Pancreas (tissue), 10 donors: ENCODE measurements at regions not wholly inside any gene's neighbourhood (a gene's known extent, or its start where the extent isn't known, plus 50 kb on each side); places are given as distances from the start of the nearest gene placed in this dataset.

Source experiments
- ATAC-seq, 4 donors: fragments of 200-7000 bp; cut with Tn5 transposase; one replicate each; pipeline versions ENCODE4 v1.8.0 to v1.9.1; 2020; ENCODE audit warnings: mild to moderate bottlenecking in 4 of 4, moderate library complexity in 4 of 4
- DNase-seq, 6 donors: peaks; one replicate each; pipeline ENCODE4 v3.0.0-alpha.2; 2020
- FAIRE-seq: peaks from 2 replicates; lab custom pipeline; 2012; peaks lifted over from hg19 to GRCh38; lab: Jason Lieb, UNC
- H3K27ac ChIP-seq, 4 donors: fragments of 200-600 bp; sonication (generic); 1 replicate in 3 of 4; 2 replicates in 1 of 4; pipeline versions ENCODE4 v1.5.0 to v1.8.0; 2020
- H3K27me3 ChIP-seq, 4 donors: fragments of 200-600 bp; one replicate each; pipeline ENCODE4 v1.8.0; 2021
- H3K36me3 ChIP-seq, 3 donors: fragments of 200-600 bp; sonication (generic) in 1 of 3; one replicate each; pipeline versions ENCODE4 v1.5.0 to v1.8.0; 2020 to 2021
- H3K4me1 ChIP-seq, 3 donors: fragments of 200-600 bp; one replicate each; pipeline ENCODE4 v1.8.0; 2021
- H3K4me3 ChIP-seq, 4 donors: fragments of 200-600 bp; sonication (generic) in 2 of 4; one replicate each; pipeline versions ENCODE4 v1.5.0 to v1.8.0; 2020 to 2021
- H3K9me3 ChIP-seq, 4 donors: fragments of 200-600 bp; one replicate each; pipeline ENCODE4 v1.8.0; 2021
- WGBS, 2 donors: extraction: QIAGEN DNeasy Blood & Tissue Kit; methylation state at CpG; one replicate each; pipeline ENCODE4 v1.1.7; 2013; 5-methylcytosine and 5-hydroxymethylcytosine counted together
- intact Hi-C, 3 donors: fragments of 100-400 bp; cut with DNase I; formaldehyde crosslinking; loops; one replicate each; pipeline versions ENCODE4 v1.11.1 to v1.14.2; 2022
- TF ChIP-seq, protein P1 (sequence below), 4 donors: fragments of 200-600 bp; sonication (generic) in 3 of 4; IDR thresholded peaks; one replicate each; pipeline versions ENCODE4 v1.5.0 to v1.8.0; 2021; ENCODE audit warnings: antibody characterized with exemption in 4 of 4
- donor health status: healthy with polysubstance abuse.
- donor health status: DM: no; HTN: no; CAD: no; lungs with moderate emphysema.
- donor health status: DM: no; HTN: no; CAD: no.
- donor health status: control.
- donor health status: control.
- donor health status: Bipolar disorder and iron deficiency.
- donor health status: DM: yes; HTN: yes; CAD: no.
- donor health status: DM: no; HTN: no; CAD: no.
- donor health status: DM: no; HTN: no; CAD: no.
- donor health status: DM: yes; HTN: yes; CAD: no.

GRCh38 chr2:126752876-126753275 lies 96.9 kb downstream of the GYPC start:
- Histone ChIP-seq H3K9me3 (no peaks in the 10 kb centered on the region), H3K4me1 (no peaks in the 10 kb centered on the region), H3K27me3 (no peaks in the 10 kb centered on the region), H3K36me3 (no peaks in the 10 kb centered on the region), H3K4me3 (no peak overlapping the region), H3K27ac (no peak overlapping the region)
- DNase-seq (no peak), ATAC-seq (no peak), FAIRE-seq (no peak)
- TF ChIP-seq, protein P1, sequence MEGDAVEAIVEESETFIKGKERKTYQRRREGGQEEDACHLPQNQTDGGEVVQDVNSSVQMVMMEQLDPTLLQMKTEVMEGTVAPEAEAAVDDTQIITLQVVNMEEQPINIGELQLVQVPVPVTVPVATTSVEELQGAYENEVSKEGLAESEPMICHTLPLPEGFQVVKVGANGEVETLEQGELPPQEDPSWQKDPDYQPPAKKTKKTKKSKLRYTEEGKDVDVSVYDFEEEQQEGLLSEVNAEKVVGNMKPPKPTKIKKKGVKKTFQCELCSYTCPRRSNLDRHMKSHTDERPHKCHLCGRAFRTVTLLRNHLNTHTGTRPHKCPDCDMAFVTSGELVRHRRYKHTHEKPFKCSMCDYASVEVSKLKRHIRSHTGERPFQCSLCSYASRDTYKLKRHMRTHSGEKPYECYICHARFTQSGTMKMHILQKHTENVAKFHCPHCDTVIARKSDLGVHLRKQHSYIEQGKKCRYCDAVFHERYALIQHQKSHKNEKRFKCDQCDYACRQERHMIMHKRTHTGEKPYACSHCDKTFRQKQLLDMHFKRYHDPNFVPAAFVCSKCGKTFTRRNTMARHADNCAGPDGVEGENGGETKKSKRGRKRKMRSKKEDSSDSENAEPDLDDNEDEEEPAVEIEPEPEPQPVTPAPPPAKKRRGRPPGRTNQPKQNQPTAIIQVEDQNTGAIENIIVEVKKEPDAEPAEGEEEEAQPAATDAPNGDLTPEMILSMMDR (IDR thresholded peaks at IDR 0.05): no peak
- intact Hi-C loops: no loop called here
- whole genome bisulfite sequencing, 2 donors: 82 to 90% methylated on average over 4 of the region's 4 CpGs

DNA sequence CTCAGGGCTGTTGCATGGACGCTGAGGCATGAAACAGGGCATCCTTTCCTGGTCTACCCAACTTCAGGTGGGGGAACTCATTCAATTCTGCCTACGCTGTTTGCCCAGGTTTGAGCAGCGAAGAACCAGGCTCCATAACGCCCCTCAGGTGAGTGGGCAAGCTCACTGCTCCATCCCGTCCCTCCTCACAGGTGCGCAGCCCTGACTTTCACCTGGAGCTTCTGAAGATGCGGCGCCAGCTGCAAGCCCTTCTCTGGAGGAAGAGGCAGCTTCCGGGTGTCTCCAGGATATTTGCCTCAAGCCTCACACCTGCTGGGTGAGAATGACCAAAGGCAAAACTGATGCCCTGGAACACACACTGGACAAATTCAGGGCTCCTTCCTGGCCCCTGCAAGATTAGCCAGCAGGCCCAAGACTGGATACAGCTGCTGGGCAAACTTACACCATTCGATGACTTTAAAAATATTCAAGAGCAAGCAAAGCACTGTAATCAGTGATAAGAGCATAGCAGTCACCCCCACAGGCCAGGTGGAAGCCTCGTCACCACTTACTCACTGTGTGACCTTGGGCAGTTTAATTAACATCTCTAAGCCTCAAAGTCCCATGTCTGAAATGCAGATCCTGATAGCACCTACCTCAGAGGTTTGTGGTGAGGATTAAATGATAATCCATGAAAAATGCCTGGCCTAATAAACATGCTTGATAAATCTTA lies 97.7 kb downstream of the GYPC start:
- H3K36me3 ChIP-seq: no peaks in the 10 kb centered on the region
- H3K4me1 ChIP-seq: no peaks in the 10 kb centered on the region
- no peak for DNase-seq
- H3K4me3 ChIP-seq: no peak overlapping the region
- TF ChIP-seq, protein P1 (IDR thresholded peaks at IDR 0.05): no peak
- no peaks in the 10 kb centered on the region for H3K9me3 ChIP-seq
- peak overlapping the region in 1 of 4 donors; percentile 11 for H3K27ac ChIP-seq
- no peaks in the 10 kb centered on the region for H3K27me3 ChIP-seq
- WGBS, 2 donors: 72 to 75% methylated on average over 11 of the region's 11 CpGs
- FAIRE-seq: no peak
- peak in 3 of 4 donors; percentile 18 to 67 (median 64) for ATAC-seq
- intact Hi-C loops: no loop called here

- Histone ChIP-seq H3K4me1 (no peaks in the 10 kb centered on the region), H3K27me3 (no peaks in the 10 kb centered on the region), H3K9me3 (no peaks in the 10 kb centered on the region), H3K4me3 (no peak overlapping the region), H3K27ac (peak overlapping the region in 1 of 4 donors; percentile 11), H3K36me3 (no peaks in the 10 kb centered on the region)
- intact Hi-C loops: no loop called here
- 74% methylated on average over 5 of the region's 5 CpGs for WGBS, 2 donors
- DNase-seq: no peak
- TF ChIP-seq, protein P1 (IDR thresholded peaks at IDR 0.05): no peak
- no peak for FAIRE-seq
- no peak for ATAC-seq
These were observed 98.5 kb downstream of the GYPC start for GRCh38 chr2:126754240-126755004.

- 59 to 72% methylated on average over 1 of the region's 1 CpG for WGBS, 2 donors
- DNase-seq: no peak
- H3K36me3 ChIP-seq: no peaks in the 10 kb centered on the region
- no peaks in the 10 kb centered on the region for H3K27me3 ChIP-seq
- no peak for FAIRE-seq
- H3K9me3 ChIP-seq: no peaks in the 10 kb centered on the region
- H3K4me1 ChIP-seq: no peaks in the 10 kb centered on the region
- intact Hi-C loops: no loop called here
- H3K4me3 ChIP-seq: no peak overlapping the region
- TF ChIP-seq, protein P1 (IDR thresholded peaks at IDR 0.05): no peak
- H3K27ac ChIP-seq: no peak overlapping the region
- ATAC-seq: no peak
These were observed 100.2 kb downstream of the GYPC start for GRCh38 chr2:126756125-126756524.
